ENCODE measurements at regions not wholly inside any gene's neighbourhood (a gene's known extent, or its start where the extent isn't known, plus 50 kb on each side); places are given as distances from the start of the nearest gene placed in this dataset.
"Not testable (repeated sequence)": the region's sequence is repeated elsewhere in the genome, so short reads cannot be mapped to it uniquely, and the experiment has no call there.

DNA sequence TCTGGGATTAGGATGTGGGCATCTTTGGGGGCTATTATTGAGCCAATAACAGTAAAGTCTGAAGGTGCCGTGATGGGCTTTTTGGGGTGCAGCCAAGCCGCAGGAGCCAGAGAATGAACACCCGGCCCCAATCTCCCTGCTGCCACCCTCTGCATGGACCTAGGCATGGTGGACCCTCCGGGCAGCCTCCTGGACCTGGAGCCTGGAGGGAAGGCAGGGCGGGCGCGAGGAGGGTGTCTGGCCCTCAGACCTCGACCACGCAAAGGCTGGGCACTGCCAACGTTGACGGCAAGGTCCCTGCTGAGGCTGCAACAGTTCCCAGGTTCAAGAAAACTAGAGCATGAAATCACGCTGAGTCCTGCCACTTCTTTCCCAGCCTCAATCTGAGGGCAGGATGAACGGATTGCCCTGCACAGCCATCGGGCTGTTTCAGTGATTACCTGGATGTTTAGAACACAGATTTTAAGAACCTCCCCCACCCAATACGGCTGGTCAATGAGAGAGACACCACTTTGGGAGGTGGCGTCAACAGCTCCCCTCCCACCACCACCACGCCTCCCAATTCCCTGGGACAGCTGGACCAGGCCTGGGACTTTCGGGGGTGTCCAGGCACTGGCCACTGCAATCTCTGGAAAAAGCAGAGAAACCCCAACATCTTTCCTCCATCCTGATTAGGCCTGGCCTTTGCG, 147.4 kb downstream of the NPIPB11 start:
- H3K27ac ChIP-seq (ENCODE audit: extremely low read depth, low read depth, low read length); H3K79me2 ChIP-seq (ENCODE audit: control insufficient read depth, insufficient read depth, low read length); H3K36me3 ChIP-seq (ENCODE audit: control insufficient read depth, insufficient read depth, low read length); DNase-seq (ENCODE audit: extremely low read depth in 1 of 4, low spot score in 3 of 4); BruUV-seq (replicated peaks); H3K9ac ChIP-seq (ENCODE audit: insufficient read depth in 1 of 2, low read depth in 2 of 2, low read length in 2 of 2); H3K9me1 ChIP-seq (ENCODE audit: control insufficient read depth, insufficient read depth, low read length); H3K4me3 ChIP-seq; H3K9me3 ChIP-seq (replicated peaks; ENCODE audit: control insufficient read depth, insufficient read depth, low read depth, low read length); H3K27me3 ChIP-seq (ENCODE audit: control insufficient read depth in 2 of 2, insufficient read depth in 2 of 2, low read length in 2 of 2); FAIRE-seq; CTCF ChIA-PET (ENCODE audit: low intra/inter-chr PET ratio); H2AFZ ChIP-seq (ENCODE audit: low read depth, low read length); H4K20me1 ChIP-seq (replicated peaks; ENCODE audit: control insufficient read depth, insufficient read depth, low read length); POLR2A ChIA-PET; ATAC-seq; H3K4me2 ChIP-seq (ENCODE audit: insufficient read depth, low read length); in situ Hi-C loops (cut with MboI); intact Hi-C loops (cut with micrococcal nuclease): not testable (repeated sequence)
- WGBS (ENCODE audit: insufficient coverage, low coverage, missing lambda C conversion rate): 74% methylated on average over 16 of the region's 19 CpGs
- peaks cover 16 to 47% of the 10 kb centered on the region in 2 experiments for H3K4me1 ChIP-seq (replicated peaks in 1 of 2; ENCODE audit: control insufficient read depth in 2 of 2, insufficient read depth in 2 of 2, low read length in 2 of 2)

DNA sequence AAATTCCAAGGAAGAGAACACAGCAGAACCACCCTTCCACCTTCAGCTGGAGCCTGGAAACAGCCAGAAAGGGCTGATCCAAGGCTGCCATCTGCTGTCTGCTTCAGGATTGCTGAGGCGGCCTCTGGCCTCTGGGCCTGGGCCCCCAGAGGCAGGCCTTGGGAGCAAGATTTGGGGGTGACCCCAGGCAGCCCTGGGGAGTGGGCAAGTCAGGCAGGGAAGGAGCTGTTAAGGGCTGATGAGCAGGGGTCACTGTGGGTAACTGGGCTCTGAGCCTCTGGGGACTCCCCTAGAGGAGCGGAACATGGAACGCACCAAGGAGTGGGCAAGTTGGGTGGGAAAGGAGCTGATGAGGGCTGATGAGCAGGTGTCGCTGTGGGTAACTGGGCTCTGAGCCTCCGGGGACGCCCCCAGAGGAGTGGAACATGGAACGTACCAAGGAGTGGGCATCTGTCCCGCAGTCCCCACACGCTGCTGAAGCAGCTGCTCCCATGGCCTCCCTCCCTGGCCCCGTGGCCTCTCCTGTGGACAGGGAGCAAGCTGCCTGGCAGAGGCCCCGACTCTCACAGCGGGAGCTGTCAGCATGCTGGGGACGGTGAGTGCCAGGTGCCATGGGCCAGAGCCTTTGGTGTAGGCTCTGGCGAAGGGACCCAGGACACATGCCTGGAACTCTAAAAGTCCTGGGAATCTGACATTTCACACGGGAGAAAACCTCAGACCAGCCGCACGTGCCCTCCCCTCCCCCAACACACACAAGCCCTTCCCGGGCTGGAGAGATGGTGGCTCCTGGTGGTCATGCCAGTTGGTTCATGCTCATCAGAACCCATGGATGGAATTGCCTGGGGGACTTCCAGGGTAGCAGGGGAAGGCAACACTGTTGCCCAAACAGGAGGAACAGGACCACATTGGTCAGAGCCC, 148.8 kb downstream of the NPIPB11 start:
- H3K9ac ChIP-seq (ENCODE audit: insufficient read depth in 1 of 2, low read depth in 2 of 2, low read length in 2 of 2); H4K20me1 ChIP-seq (replicated peaks; ENCODE audit: control insufficient read depth, insufficient read depth, low read length); H3K9me3 ChIP-seq (replicated peaks; ENCODE audit: control insufficient read depth, insufficient read depth, low read depth, low read length); POLR2A ChIA-PET; H3K27ac ChIP-seq (ENCODE audit: extremely low read depth, low read depth, low read length); H3K4me3 ChIP-seq; H3K36me3 ChIP-seq (ENCODE audit: control insufficient read depth, insufficient read depth, low read length); FAIRE-seq; intact Hi-C loops (cut with micrococcal nuclease); BruUV-seq (replicated peaks); H3K4me2 ChIP-seq (ENCODE audit: insufficient read depth, low read length); H3K79me2 ChIP-seq (ENCODE audit: control insufficient read depth, insufficient read depth, low read length); in situ Hi-C loops (cut with MboI); H2AFZ ChIP-seq (ENCODE audit: low read depth, low read length); H3K9me1 ChIP-seq (ENCODE audit: control insufficient read depth, insufficient read depth, low read length): not testable (repeated sequence)
- CTCF ChIA-PET (ENCODE audit: low intra/inter-chr PET ratio): interaction anchor here (0.7 kb wide), 1 partner anchor 142 kb away, joined by 4 read pairs; no protein-coding TSS in a partner anchor
- ATAC-seq (peak; percentile 39), DNase-seq (ENCODE audit: extremely low read depth in 1 of 4, low spot score in 3 of 4) (peak in 1 of 4 experiments; percentile 30)
- Histone ChIP-seq H3K27me3 (ENCODE audit: control insufficient read depth in 2 of 2, insufficient read depth in 2 of 2, low read length in 2 of 2) (peaks cover 2 to 11% of the 10 kb centered on the region in 2 experiments; a peak in 4 of 5 replicates), H3K4me1 (replicated peaks in 1 of 2; ENCODE audit: control insufficient read depth in 2 of 2, insufficient read depth in 2 of 2, low read length in 2 of 2) (peaks cover 13 to 45% of the 10 kb centered on the region in 2 experiments)
- WGBS (ENCODE audit: insufficient coverage, low coverage, missing lambda C conversion rate): 44% methylated on average over 11 of the region's 18 CpGs
- TF ChIP-seq, protein P1, sequence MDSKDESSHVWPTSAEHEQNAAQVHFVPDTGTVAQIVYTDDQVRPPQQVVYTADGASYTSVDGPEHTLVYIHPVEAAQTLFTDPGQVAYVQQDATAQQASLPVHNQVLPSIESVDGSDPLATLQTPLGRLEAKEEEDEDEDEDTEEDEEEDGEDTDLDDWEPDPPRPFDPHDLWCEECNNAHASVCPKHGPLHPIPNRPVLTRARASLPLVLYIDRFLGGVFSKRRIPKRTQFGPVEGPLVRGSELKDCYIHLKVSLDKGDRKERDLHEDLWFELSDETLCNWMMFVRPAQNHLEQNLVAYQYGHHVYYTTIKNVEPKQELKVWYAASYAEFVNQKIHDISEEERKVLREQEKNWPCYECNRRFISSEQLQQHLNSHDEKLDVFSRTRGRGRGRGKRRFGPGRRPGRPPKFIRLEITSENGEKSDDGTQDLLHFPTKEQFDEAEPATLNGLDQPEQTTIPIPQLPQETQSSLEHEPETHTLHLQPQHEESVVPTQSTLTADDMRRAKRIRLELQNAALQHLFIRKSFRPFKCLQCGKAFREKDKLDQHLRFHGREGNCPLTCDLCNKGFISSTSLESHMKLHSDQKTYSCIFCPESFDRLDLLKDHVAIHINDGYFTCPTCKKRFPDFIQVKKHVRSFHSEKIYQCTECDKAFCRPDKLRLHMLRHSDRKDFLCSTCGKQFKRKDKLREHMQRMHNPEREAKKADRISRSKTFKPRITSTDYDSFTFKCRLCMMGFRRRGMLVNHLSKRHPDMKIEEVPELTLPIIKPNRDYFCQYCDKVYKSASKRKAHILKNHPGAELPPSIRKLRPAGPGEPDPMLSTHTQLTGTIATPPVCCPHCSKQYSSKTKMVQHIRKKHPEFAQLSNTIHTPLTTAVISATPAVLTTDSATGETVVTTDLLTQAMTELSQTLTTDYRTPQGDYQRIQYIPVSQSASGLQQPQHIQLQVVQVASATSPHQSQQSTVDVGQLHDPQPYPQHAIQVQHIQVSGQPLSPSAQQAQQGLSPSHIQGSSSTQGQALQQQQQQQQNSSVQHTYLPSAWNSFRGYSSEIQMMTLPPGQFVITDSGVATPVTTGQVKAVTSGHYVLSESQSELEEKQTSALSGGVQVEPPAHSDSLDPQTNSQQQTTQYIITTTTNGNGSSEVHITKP (IDR thresholded peaks at IDR 0.05; ENCODE audit: partially characterized antibody): peak; percentile 77
- TF ChIP-seq SMC3 (conservative IDR thresholded peaks at IDR 0.05; ENCODE audit: insufficient read depth, low read depth, low read length): 0 out of 2 replicates have a peak, but pooled peaks have one; percentile 17
- TF ChIP-seq, protein P2, sequence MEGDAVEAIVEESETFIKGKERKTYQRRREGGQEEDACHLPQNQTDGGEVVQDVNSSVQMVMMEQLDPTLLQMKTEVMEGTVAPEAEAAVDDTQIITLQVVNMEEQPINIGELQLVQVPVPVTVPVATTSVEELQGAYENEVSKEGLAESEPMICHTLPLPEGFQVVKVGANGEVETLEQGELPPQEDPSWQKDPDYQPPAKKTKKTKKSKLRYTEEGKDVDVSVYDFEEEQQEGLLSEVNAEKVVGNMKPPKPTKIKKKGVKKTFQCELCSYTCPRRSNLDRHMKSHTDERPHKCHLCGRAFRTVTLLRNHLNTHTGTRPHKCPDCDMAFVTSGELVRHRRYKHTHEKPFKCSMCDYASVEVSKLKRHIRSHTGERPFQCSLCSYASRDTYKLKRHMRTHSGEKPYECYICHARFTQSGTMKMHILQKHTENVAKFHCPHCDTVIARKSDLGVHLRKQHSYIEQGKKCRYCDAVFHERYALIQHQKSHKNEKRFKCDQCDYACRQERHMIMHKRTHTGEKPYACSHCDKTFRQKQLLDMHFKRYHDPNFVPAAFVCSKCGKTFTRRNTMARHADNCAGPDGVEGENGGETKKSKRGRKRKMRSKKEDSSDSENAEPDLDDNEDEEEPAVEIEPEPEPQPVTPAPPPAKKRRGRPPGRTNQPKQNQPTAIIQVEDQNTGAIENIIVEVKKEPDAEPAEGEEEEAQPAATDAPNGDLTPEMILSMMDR (IDR thresholded peaks at IDR 0.05 in 2 of 3, conservative IDR thresholded peaks at IDR 0.05 in 1 of 3; ENCODE audit: insufficient read depth in 2 of 3, low read depth in 1 of 3, low read length in 3 of 3): peak; percentile 46 to 51 (median 49); a peak in 5 of 6 replicates

All from K562 (cell line).